Ramos (cell line): ENCODE measurements at regions not wholly inside any gene's neighbourhood (a gene's known extent, or its start where the extent isn't known, plus 50 kb on each side); places are given as distances from the start of the nearest gene placed in this dataset.

Source experiments
- in situ Hi-C: fragments of 300-500 bp; cut with MboI; formaldehyde crosslinking; loops from one replicate; pipeline ENCODE4 v1.14.3; 2022; ENCODE audit warnings: low sequenced_read_pairs; ENCODE audit not compliant: unreplicated experiment

- in situ Hi-C loops, result no loop called here
Measured at GRCh38 chr1:36692465-36693160, 209.9 kb upstream of the CSF3R start.

GRCh38 chr1:36691374-36691773 is 208.7 kb upstream of the CSF3R start:
- in situ Hi-C loops, result no loop called here

DNA sequence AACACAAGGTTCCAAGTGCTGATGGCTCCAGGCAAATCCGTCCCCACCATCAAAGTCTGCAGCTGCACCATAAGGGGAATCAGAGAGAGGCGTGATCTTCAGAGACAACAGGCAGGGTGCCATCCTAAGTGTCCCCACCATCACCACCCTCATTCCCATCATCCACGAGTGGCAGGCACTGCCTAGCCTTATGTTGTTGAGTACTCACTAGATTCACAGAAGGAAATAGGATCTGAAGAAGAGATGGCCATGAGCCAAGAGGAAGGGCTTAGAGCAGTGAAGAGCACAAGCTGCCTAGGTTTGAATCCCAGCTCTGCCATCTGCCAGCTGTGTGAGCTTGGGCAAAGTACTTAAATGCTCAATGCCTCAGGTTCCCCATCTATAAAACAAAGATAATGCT is 207.3 kb upstream of the CSF3R start:
- in situ Hi-C loops, result no loop called here

- in situ Hi-C loops, result no loop called here
Measured at GRCh38 chr1:36687312-36687711, 204.6 kb upstream of the CSF3R start.

GRCh38 chr1:36675931-36676562 is 193.3 kb upstream of the CSF3R start:
- in situ Hi-C loops, result no loop called here

DNA sequence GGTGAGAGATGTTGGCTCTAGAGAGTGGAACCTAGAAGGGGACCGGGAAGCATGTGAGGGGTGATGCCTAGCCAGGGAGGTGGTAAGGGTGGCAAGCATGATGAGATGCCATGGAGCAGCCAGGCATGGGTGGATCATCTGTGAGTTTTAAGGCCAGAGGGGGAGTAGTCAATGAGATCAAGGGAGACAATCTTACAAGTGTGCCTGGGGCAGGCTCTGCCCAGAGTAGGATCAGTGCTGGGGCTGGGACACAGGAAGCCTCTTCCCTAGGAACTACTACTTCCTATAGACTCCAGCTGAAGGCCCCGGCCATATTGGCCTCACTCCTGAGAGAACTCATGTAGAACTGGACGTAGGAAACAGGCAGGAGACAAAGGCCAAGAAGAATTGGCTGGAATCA is 192.4 kb upstream of the CSF3R start:
- in situ Hi-C loops, result no loop called here

DNA sequence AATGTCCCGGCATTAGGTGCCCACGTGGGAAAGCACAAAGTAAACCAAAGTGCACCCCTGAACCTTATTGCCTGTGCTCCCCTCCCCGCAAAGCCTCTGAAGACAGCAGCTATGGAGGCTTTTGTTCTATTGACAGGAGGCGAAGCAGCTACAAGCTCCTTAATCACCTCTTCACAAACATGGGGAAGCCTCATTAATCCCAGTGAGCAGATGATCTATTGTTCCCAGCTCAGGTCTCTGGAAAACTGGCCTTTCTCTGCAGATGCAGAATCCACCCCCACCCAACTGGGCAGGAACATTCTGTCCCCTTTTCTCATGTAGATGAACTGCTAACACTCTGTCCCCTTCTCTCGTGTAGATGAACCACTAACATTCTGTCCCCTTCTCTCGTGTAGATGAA is 190.5 kb upstream of the CSF3R start:
- in situ Hi-C loops, result no loop called here

- in situ Hi-C loops, result no loop called here
Measured at GRCh38 chr1:36669262-36669661, 186.5 kb upstream of the CSF3R start.

GRCh38 chr1:36667836-36668235 is 185.1 kb upstream of the CSF3R start:
- in situ Hi-C loops, result no loop called here

- in situ Hi-C loops, result no loop called here
Measured at GRCh38 chr1:36667256-36667655, 184.5 kb upstream of the CSF3R start.

DNA sequence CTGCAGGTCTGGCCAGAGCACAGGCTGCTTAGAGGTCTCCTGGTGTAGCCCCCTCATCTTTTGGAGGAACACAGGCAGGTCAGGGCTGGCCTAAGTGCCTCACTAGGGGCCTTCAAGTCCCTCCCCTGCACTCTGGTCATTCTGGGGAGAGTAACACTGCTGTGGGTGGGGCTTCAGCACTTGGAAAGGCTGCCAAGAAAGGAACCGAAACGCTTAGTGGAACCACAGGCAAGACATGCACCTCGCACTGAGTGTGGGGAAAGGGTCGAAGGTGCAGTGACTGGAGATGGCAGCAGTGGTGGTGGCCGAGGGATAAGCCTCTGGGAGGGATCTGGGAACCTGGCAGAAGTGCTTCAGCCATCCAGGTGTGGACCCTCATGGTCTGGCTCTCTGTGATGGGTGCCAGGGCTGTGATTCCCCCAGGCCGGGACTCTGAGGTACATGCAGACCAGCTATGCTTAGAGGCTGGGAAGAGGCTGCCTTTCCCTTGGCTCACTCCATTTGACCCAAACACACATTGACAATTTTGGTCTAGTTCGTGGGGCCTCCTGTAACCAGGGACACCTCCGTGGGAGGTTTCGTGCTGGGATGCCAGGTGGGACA is 182.9 kb upstream of the CSF3R start:
- in situ Hi-C loops, result no loop called here

- in situ Hi-C loops, result no loop called here
Measured at GRCh38 chr1:36664571-36665287, 182.0 kb upstream of the CSF3R start.

GRCh38 chr1:36663772-36664430 is 181.2 kb upstream of the CSF3R start:
- in situ Hi-C loops, result no loop called here

DNA sequence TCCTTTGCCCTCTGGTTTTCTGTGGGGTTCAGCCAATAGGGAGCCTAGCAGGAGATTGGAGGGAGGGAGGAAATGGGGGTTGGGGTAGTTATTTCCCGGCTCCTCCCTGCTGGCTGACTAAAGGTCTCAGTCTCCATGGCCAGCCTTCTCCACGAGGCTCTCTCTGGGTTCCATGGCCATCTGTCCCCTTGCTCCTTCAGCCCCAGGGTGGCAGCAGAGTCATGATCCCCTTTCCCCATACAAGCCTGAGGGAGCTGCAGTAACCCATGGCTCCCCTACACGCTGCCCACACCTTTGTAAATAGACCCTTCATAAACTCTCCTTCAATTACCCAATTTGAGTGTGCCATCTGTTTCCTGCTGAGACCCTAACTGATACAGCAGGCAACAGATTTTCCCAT is 176.1 kb upstream of the CSF3R start:
- in situ Hi-C loops, result no loop called here

- in situ Hi-C loops, result no loop called here
Measured at GRCh38 chr1:36657826-36658225, 175.1 kb upstream of the CSF3R start.

DNA sequence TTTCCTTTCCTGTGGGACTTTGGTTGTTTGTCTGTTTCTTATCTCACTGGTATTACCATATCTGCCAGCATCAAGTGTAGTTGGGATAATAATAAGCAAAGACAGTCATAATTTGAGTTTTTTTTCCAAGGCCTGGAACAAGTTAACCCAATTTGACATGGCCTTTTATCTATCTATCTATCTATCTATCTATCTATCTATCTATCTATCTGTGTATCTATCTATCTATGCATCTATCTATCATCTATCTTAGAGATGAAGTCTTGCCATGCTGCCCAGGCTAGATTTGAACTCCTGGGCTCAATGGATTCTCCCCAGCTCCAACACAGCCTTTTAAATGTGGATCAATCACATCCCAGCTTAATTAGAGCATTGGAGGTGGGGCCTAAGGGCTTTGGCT is 174.1 kb upstream of the CSF3R start:
- in situ Hi-C loops, result no loop called here

DNA sequence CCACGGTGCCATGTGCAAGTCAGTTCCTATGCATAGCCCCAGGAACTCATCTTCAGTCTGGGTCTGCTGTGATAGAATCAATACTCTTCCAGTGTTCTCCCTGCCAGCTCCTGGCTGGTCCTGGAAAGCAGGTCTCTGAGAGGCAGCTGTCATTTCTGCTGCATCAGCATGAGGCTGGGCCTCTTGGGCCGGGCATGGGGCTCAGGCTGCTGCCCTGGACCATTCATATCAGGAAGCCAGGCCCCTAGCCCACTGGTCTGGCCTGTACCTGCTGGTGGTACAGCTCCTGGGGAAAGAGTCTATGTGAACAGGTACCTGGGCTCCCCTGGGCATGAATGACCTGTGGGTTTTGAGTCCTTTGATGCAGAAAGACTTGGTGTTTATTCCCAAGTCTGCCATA is 173.6 kb upstream of the CSF3R start:
- in situ Hi-C loops, result no loop called here

DNA sequence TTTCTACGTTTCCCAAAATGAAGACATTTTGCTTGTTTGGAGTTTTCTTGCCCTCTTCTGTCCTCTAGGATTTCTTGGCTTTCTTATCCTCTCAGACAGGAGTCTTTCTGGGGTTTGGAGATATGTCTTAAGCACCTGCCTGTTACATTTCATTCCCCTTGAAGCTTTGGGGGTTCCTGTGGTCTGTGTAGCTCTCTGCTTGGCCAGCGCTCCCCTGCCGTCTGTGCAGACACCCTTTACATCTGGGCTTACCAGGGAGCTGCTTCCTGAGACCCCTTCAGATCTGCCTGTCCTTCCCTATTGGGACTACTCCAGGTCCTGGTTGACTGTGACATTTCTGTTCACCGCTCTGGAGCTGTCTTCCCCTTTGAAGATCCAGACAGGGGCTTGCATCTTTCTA is 171.9 kb upstream of the CSF3R start:
- in situ Hi-C loops, result no loop called here

- in situ Hi-C loops, result no loop called here
Measured at GRCh38 chr1:36653850-36654249, 171.1 kb upstream of the CSF3R start.

DNA sequence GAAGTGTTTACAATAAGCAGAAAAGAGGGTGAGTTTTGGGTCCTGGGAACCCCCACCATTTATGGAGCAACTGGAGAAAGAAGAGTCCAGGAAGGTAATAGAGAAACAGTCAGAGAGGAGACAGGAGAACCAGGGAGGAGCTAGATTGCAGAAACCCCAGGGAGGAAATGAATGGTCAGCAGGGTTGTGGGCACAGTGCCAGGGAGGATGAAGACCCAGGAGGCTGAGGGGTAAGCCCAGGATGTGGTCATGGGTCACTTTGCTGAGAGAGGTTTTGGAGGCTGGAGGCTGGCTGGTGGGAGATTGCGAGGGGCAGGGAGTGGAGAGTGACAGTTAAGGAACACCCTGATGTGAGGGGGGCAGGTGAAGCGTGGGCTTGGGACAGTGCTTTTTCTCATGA is 169.9 kb upstream of the CSF3R start:
- in situ Hi-C loops, result no loop called here

- in situ Hi-C loops, result no loop called here
Measured at GRCh38 chr1:36652011-36652410, 169.3 kb upstream of the CSF3R start.
